ENCODE measurements at regions not wholly inside any gene's neighbourhood (a gene's known extent, or its start where the extent isn't known, plus 50 kb on each side); places are given as distances from the start of the nearest gene placed in this dataset.
"Not testable (repeated sequence)": the region's sequence is repeated elsewhere in the genome, so short reads cannot be mapped to it uniquely, and the experiment has no call there.

DNA sequence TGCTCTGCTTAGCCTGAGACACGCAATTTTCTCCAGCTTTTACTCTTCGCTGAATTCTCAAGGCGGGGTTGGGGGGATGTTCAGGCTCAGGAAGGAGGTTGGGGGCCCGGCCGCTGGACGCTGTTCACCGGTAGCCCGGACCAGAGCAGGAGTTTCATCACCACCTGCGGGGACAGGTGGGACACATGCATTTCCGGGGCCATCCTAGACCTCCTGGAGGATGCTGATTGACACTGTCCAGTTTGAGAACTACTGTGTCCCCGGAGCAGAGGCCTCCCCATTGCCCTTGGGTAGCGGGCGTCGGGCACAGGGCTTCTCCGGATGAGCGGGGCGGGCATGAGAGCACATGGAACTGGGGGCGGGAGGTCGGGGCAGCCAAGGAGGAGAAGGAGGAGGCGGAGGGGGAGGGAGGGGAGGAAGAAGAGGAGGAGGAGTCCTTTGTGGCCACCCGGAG, 144.0 kb upstream of the GRK3 start:
- DNase-seq = peak; percentile 64

DNA sequence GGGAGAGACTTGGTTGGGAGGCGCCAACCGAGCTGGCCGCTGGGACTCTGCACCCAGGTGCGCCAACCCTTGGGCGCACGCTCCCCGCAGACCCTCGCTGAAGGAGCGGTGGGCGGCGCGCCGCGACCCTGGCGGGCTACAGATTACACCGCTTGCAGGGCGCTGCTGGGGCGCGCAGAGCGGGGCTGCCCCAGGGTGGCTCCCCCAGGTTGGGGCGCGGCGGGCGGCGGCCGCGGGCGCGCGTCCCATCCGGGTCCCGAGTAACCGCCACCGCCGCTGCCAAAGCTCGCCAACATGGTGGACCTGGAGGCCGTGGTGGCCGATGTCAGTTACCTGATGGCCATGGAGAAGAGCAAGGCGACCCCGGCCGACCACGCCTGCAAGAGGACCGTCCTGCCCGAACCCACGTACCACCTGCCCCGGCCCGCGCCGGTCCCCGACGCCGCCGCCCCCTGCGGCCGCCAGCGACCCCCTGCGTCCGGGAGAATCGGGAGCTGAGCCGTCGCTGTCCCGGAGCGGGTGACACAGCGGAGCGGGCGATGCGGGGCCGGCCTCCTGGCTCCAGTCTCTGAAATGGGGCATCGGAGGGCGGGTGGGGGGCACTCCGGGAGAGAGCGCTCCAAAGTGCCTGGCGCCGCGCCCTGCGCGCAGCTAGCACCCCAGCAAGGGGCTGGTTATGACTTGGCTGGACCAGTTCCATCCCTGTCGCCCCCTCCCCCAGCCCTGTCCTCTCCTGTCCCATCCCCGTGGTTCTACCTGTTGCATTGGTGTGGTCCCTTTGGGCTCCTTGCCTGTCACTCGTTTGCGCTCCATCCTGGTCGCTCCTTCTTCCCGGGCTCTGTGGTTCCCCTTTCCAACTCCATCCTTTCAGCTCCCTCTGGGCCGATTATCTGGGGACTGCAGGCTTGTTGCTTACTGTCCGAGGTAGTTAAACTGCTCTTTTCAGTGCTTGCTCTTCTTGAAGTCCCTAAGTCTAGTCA, 143.3 kb upstream of the GRK3 start:
- peak; percentile 38 for DNase-seq

DNA sequence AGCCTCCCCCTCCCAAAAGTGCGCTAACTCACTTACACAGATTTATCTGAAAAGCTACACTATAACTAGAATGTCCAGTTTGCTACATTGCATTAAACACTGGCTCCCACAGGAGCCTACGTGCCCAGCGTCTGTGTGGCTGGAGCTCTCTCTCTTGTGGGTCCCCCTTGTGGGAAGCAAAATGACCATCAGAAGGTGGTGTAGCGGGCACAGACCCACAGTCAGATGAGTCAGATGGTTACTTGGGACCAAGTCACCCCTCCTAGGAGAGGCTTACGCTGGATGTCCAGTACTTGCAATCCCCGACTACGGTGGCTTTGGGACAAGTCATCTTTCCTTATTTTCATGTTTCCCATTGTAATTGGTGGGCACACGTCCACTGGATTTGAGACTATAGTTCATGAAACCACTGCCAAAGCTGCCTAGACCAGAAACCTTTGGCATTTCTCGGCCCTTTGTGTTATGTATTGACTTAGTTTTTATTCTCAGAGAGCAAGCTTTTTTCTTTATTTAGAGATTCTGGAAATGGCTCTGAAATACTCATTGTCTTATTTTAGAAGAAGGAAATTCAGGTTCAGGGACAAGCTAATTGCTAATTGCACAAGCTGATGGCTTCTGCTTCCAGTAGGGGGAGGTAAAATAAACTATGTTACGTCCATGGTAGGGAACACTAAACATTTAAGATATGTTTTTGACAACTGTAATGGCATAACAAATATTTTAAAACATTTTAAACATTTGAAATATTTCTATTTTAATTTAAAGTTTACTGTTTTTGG, 137.8 kb upstream of the GRK3 start:
- DNase-seq = peak; percentile 61

DNA sequence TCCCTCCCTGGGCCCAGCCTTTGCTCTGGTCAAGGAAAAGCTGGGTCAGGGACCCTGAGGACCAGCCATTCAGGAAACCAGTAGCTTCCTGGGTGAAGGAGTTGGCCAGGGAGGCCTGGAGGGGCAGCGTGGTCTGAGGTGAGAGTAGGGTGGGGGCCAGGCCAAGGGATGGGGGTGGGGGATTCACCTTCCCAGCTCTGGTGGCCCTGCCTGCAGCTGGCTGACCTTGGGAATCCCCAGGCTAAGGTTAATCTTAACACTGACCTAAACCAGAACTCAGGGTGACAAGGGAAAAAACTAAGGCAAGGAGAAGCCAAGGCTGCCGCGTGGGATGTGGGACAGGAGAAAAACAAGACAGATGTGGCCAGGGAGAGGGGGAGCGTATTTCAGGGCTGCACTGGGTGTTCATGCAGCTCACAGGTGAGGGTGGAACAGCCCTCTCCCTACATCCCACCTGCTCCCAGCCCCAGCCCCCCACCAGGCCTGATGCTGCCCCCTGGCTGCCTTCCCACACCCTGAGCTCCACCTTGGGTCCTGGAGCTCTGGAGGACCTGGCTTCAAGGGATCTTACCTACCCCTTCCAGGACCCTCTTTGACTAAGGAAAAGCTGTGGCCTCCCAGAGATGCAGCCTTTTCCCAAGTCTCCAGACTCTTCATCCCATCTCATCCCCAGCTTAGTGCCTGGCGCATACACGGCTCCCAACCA, 132.7 kb upstream of the GRK3 start:
- DNase-seq = not testable (repeated sequence)

DNA sequence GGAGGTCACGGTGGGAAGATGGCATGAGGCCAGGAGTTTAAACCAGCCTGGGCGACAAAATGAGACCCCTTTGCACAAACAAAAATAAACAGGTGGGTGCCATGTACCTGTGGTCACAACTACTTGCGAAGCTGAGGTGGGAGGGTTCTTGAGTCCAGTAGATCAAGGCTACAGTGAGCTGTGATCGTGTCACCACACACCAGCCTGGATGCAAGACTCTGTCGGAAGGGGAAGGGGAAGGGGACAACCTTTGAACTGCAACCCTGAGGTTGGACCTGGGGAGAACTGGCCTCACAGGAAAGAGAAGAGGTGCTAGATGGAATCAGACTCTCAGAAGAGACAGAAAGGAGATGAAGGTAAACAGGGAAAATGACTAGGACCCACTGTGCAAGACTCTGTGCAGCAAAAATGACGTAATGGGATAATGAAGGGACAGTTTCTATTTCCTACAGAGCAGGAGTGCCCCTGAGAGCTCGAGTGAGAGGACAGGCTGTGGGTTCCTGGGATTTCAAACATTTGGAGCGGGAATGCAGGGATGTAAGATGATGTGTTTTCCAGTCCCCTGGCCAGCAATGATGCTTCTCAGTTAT, 131.0 kb upstream of the GRK3 start:
- DNase-seq = not testable (repeated sequence)

DNA sequence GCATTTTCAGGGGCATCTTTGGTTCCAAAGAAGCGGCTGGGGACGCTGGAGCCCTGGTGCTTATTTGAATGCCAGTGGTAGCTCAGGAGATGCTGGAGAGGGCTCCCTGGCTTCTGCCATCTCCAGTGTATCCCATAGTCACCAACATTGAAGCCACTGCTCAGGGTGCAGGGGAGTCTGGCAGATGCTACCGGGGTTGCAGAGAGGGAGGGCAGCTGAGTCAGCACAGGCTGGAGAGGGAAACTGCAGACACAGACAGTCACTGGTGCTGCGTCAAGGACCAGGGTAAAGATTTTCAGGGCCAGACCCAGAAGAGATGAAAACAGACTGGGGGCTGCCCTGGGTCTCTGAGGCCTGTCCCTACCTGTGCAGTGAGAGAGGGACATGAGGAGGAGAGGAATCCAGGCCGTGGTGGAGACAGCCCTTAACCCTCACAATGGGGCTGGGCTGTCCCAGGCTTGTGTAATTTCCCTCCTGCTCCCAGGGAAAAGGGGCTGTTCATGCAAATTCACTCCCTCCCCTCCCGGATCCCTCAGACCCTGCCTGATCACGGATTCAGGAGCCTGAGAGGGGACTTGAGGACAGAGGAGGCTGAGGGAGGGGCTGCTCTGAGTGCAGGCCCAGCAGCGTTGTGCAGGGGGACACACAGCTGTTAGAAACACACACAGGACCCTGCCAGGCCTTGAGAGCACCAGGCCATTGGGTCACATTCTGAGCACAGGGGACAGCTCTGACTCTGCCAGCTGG, 126.9 kb upstream of the GRK3 start:
- DNase-seq = no peak

DNA sequence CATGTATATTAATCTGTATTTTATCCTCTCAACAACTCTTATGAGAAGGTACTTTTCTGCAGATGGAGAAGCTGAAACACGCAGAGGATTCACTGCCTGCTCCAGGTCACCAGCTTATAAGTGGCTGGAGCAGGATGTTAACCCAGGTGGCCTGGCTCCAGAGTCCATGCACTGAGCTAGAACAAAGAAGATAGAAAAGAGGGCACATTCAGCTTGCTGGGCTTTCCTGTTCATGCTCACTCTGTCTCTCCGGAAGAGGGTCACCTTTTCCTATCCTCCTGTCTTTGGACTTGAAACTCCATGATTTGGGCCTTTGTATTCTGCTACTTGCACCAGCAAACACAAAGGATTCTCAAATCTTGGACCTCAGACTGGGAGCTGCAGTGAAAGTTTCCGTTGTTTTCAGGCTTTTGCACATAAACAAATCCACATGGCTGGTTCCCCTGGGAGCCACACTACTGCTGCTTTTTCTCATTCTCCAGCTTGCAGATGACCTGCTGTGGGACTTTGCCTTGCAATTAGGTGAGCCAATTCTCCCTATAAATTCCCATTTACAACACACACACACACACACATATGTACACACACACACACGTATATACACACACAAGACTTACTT, 117.3 kb upstream of the GRK3 start:
- DNase-seq = no peak

DNA sequence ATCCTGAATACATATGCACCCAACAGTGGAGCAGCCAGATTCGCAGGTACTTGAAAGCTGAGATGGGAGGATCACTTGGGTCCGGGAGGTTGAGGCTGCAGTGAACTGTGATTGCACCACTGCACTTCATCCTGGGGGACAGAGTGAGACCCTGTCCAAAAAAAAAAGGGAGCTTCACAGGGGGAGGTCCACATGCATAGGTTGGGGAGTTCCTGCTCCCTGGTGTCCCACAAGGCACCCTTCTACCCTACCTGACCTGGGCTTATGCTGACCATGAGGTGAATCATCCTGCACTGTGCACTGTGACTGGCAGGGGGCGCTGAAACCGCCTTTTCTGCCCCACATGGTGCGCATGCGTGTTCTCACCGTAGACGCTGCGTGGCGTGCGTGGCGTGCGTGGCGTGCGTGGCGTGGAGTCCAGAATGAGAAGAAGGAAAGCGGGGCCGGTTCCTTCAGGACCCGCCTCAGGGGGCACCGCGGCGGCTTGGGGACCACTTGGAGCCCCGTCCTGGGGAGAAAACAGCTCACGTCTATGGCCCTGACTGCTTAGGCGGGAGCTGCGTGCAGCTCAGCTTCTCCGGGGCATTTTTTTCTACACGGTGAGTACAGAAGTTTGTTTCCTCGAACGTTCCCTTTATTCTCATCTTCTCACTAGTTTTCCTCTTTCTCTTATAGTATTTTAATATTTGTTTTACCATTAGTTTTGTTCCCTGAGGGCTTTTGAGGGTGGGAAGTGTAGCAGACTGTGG, 116.6 kb upstream of the GRK3 start:
- DNase-seq = peak; percentile 95

DNA sequence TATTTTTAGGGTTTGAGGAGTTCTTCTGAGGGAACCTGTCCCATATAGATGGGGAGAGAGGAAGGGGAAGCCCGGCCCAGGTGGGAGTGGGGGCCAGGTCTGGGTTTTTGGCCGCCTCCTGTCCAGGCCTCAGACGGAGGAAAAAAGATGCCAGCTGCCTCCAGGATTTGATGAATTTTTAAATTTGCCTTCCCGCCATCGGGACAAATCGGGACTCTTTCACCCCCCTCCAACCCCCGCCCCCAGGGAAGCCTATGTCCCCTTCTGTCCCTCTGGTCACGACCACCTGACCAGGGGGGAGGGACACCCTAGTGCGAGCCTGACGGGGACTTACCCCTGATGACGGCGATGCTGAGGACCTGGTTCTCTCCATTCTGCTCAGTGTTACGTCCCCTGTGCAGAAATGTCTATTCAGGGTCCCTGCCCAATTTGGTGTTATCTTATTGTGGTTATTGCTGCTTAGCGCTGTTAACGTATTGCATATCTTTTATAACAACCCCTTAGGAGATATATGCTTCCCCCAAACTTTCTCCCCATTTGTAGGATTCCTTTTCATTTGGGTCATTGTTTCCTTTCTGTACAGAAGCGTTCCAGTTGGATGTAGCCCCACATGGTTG, 115.9 kb upstream of the GRK3 start:
- DNase-seq = peak; percentile 76

DNA sequence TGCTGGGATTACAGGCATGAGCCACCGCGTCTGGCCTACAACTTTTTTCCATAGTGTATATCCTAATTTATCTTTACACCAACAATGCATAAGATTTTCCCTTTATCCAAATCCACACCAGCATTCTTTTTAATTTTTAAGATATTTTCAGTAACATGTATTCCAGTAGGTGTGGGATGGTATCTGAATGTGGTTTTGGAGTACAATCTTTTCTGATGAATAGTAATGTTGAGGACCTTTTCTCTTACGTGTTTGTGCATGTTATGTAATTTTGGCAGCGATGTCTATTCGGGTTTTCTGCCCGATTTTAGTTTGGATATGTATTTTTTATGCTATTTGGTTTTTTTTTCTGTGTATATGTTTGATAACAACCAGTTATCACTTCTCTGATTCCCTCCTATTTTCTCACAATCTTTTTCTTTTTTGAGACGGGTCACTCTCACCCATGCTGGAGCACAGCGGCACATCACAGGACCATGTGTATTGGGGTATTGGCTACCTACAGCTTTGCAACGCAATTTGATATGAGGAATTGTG, 114.6 kb upstream of the GRK3 start:
- DNase-seq = no peak

DNA sequence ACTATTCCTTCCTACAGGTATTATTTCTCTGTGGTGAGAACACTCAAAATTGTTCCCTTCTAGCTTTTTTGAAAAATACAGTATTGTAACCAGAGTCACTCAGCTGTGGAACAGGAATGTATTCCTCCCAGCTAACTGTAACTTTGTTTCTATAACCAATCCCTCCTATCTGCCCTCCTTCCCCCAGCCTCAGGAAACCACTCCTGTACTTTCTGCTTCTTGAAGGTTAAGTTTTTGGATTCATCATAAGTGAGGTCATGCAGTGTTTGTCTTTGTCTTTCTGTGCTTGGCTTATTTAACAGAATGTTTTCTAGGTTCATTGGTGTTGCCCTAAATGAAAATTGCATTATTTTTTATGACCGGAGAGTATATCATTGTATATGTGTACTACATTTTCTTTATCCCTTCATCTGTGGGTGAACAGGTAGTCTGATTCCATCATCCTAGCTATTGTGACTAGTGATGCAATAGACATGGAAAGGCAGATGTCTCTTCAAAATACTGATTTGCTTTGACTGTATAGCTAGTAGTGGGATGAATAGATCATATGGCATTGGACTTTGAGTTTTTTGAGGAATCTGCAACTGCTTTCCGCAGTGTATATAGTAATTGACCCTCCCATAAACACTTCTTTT, 112.9 kb upstream of the GRK3 start:
- no peak for DNase-seq

DNA sequence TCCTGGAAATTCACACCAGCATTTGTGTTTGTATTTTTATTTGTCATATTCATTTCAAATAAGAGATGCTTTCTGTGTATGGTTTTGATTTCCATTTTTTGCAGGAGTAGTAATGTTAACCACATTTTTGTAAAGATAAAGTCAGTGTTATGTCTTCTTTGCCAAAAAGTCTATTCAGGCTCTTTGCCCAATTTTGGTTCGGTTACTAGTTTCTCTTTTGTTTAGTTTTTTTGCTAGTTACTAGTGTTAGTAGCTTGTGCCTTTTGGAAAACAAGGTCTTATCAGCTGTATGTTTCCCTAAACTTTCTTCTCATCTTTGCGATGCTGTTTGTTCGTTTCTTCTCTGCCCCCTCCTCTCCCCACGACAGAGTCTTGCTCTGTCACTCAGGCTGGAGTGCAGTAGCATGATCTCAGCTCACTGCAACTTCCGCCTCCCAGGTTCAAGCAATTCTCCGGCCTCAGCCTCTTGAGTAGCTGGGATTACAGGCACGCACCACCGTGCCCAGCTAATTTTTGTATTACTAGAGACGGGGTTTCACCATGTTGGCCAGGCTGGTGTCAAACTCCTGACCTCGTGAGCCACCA, 112.3 kb upstream of the GRK3 start:
- no peak for DNase-seq

DNA sequence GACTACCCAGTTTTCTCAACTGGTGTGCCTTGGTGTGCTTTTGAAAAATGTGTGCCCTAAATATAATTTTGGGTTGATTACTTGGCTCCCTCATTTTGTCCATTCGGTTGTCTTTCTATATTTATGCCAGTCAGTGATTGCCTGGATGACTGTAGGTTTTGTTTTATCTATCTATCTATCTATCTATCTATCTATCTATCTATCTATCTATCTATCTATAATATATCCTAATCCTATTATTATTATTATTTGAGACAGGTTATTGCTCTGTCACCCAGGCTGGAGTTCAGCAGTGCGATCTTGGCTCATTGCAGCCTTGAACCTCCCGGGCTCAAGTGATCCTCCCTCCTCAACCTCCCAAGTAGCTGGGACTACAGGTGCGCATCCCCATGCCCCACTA, 111.4 kb upstream of the GRK3 start:
- no peak for DNase-seq

DNA sequence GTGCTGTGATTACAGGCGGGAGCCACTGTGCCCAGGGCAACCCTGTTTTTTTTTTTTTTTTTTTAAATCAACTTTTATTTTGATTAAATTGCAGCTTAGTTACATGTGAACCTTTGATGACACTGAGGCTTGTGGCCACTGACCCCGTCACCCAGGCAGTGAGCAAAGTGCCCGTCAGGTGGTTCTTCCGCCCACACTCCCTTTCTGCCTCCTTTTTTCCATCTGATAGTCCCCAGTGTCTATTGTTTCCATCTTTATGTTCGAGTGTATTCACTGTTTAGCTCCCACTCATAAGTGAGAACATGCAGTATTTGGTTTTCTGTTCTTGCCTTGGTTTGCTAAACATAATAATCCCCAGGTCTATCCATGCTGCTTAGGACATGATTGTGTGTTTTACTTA, 110.9 kb upstream of the GRK3 start:
- no peak for DNase-seq

DNA sequence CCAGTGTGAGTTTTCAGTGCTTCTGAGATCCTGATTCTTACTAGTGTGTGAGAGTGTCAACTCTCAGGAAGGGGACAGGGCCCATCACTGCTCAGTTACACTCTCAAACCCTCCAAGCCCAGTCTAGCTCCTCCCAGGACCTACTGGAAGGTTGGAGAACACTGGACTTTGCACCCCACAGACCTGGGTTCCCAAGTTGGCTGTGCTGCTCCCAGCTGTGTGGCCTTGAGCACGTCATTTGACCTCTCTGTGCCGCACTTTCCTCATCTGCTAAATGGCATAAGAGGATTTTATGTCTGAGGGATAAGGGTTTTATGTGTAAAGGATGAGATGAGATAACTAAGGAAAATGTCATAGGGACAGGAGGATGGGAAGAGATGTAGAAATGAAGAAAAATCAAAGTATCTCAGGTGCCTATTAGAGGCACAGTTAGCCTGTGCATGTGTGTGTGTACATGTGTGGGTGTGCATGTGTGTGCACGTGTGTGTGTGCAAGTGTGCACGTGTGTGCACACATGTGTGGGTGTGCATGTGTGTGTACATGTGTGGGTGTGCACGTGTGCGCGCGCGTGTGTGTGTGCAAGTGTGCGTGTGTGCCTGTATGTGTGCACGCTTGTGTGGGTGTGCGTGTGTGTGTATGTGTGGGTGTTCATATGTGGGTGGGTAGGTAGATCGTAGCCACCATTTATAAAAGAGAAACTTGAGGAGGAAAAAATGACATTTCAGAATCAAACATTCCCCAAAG, 108.0 kb upstream of the GRK3 start:
- DNase-seq = not testable (repeated sequence)

DNA sequence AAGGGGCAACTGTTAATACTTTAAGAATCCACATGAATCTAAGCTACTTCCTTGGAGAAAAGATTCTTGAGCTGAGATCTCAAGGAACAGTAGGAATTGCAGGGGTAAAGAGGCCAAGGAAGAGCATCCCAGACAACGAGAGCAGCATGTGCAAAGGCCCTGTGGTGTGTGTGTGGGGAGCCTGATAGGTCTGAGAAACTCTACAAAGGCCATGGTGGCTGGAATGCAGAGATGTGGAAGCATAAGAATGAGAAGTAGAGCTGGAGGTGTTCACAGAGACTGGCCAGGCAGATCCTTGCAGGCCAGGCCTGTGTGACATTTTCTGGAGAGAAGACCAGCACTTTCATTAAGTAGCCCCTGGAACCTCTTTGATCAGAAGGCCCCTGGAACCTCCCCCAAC, 105.8 kb upstream of the GRK3 start:
- not testable (repeated sequence) for DNase-seq

DNA sequence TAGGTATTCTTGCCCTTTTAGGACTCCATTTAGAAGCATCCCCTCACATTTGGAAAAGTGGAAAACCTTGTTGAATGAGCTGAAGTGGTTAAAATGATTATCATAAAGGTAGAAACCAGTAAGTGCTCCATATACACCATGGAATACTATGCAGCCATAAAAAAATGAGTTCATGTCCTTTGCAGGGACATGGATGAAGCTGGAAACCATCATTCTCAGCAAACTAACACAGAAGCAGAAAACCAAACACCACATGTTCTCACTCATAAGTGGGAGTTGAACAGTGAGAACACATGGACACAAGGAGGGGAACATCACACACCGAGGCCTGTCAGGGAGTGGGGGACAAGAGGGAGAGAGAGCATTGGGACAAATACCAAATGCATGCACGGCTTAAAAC, 103.8 kb upstream of the GRK3 start:
- DNase-seq = not testable (repeated sequence)

DNA sequence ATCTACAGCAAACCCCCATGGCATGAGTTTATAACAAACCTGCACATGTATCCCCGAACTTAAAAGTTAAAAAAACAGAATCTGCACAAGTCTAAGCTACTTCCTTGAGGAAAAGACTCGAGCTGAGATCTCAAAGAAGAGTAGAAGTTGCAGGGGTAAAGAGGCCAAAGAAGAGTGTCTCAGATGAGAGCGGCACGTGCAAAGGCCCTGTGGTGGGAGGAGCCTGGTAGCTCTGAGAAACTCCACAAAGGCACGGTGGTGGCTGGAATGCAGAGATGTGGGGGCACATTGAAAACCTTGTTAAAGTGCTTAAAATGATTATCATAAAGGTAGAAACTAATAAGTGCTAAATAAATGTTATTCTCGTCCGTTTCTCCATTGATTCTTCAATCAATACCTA, 103.2 kb upstream of the GRK3 start:
- DNase-seq = no peak
